HCT116 (cell line): ENCODE measurements at regions not wholly inside any gene's neighbourhood (a gene's known extent, or its start where the extent isn't known, plus 50 kb on each side); places are given as distances from the start of the nearest gene placed in this dataset.

Source experiments
- ATAC-seq: fragments of 200-7000 bp; cut with Tn5 transposase; 2 replicates; pipeline ENCODE4 v1.9.1; 2020; ENCODE audit warnings: mild to moderate bottlenecking, moderate library complexity
- BruUV-seq: library from RNA; stranded (reverse); fragments of 400-500 nt; replicated peaks from 2 replicates; lab custom pipeline; 2021; lab: Mats Ljungman, UMichigan
- CTCF ChIA-PET: fragments of 300-600 bp; sonication (Branson Sonifier 250); formaldehyde crosslinking; loops from one replicate; lab custom pipeline; 2021; ENCODE audit warnings: antibody characterized with exemption; lab: Charles Lee
- POLR2A ChIA-PET: fragments of 300-600, 350-600 bp; sonication (Branson Sonifier 250); formaldehyde crosslinking; loops from one replicate; lab custom pipeline; 2021; ENCODE audit warnings: antibody characterized with exemption; lab: Charles Lee
- RAD21 ChIA-PET, 2 experiments: fragments of 300-600 bp; sonication (Branson Sonifier 250); formaldehyde crosslinking; loops; one replicate each; lab custom pipeline; 2023; ENCODE audit warnings: low total read pairs in 2 of 2; ENCODE audit not compliant: uncharacterized antibody in 2 of 2, unreplicated experiment in 2 of 2, low non-redundant PET in 1 of 2; lab: Charles Lee
- DNase-seq: peaks from one replicate; pipeline ENCODE4 v3.0.0-alpha.2; 2010; ENCODE audit warnings: low read depth, low spot score
- H2AFZ ChIP-seq: fragments of 200-600 bp; shearing (Covaris generic), sonication (generic); 2 replicates; pipeline ENCODE4 v1.6.1; 2017; ENCODE audit warnings: low read depth, mixed run types, mixed read lengths, antibody characterized with exemption, low read length; ENCODE audit not compliant: poor library complexity, severe bottlenecking
- H3K27ac ChIP-seq: 2 replicates; pipeline ENCODE4 v1.5.1; 2012; ENCODE audit warnings: low read depth, low read length
- H3K27me3 ChIP-seq: fragments of 200-600 bp; sonication (generic); 2 replicates; pipeline ENCODE4 v1.6.1; 2016; ENCODE audit warnings: mixed run types, low read length, mixed read lengths; ENCODE audit not compliant: insufficient read depth
- H3K36me3 ChIP-seq, 2 experiments: fragments of 200-500 bp in 1 of 2; fragments of 200-600 bp in 1 of 2; sonication (Bioruptor generic) in 1 of 2; sonication (generic) in 1 of 2; 2 replicates each; pipeline versions ENCODE4 v1.5.1 to v1.6.1; 2014 to 2016; ENCODE audit warnings: low read length in 2 of 2, inconsistent platforms in 1 of 2, mixed read lengths in 1 of 2, mixed run types in 1 of 2; ENCODE audit not compliant: insufficient read depth in 2 of 2, control insufficient read depth in 1 of 2
- H3K4me1 ChIP-seq, 2 experiments: fragments of 200-600 bp in 1 of 2; sonication (generic) in 1 of 2; 2 replicates each; pipeline versions ENCODE4 v1.5.1 to v1.6.1; 2012 to 2017; ENCODE audit warnings: low read length in 2 of 2, inconsistent platforms in 1 of 2, mild to moderate bottlenecking in 1 of 2, mixed read lengths in 1 of 2, mixed run types in 1 of 2, moderate library complexity in 1 of 2; ENCODE audit not compliant: insufficient read depth in 2 of 2, control insufficient read depth in 1 of 2
- H3K4me2 ChIP-seq: fragments of 200-600 bp; sonication (generic); 2 replicates; pipeline ENCODE4 v1.6.1; 2017; ENCODE audit warnings: mixed run types, low read length, mixed read lengths
- H3K4me3 ChIP-seq, 2 experiments: fragments of 200-600 bp in 1 of 2; sonication (generic) in 1 of 2; replicated peaks in 1 of 2; 2 replicates each; pipeline ENCODE4 v1.5.1; 2011 to 2016; ENCODE audit warnings: low read length in 2 of 2, control low read depth in 1 of 2, low read depth in 1 of 2, mild to moderate bottlenecking in 1 of 2, mixed read lengths in 1 of 2, mixed run types in 1 of 2
- H3K79me2 ChIP-seq: fragments of 200-600 bp; sonication (generic); 2 replicates; pipeline ENCODE4 v1.6.1; 2017; ENCODE audit warnings: mild to moderate bottlenecking, mixed run types, low read length, moderate library complexity, mixed read lengths; ENCODE audit not compliant: insufficient read depth
- H3K9ac ChIP-seq: fragments of 200-600 bp; sonication (generic); 2 replicates; pipeline ENCODE4 v1.6.1; 2016; ENCODE audit warnings: low read length, mixed read lengths
- H3K9me2 ChIP-seq: fragments of 200-600 bp; sonication (generic), shearing (Covaris generic); 2 replicates; pipeline ENCODE4 v1.6.1; 2017; ENCODE audit warnings: mixed run types, mild to moderate bottlenecking, moderate library complexity; ENCODE audit not compliant: insufficient read depth
- H3K9me3 ChIP-seq, 2 experiments: fragments of 200-500 bp in 1 of 2; fragments of 200-600 bp in 1 of 2; sonication (Bioruptor generic) in 1 of 2; sonication (generic) in 1 of 2; 2 replicates each; pipeline ENCODE4 v1.6.1; 2014 to 2017; ENCODE audit warnings: low read length in 2 of 2, mixed read lengths in 2 of 2, inconsistent platforms in 1 of 2, low read depth in 1 of 2, mild to moderate bottlenecking in 1 of 2, mixed run types in 1 of 2, moderate library complexity in 1 of 2; ENCODE audit not compliant: control insufficient read depth in 1 of 2, insufficient read depth in 1 of 2
- H4K20me1 ChIP-seq: fragments of 200-600 bp; sonication (generic), shearing (Covaris generic); 2 replicates; pipeline ENCODE4 v1.6.1; 2017; ENCODE audit warnings: mixed run types, mild to moderate bottlenecking, moderate library complexity; ENCODE audit not compliant: insufficient read depth
- CEBPB ChIP-seq: IDR thresholded peaks from 2 replicates; pipeline ENCODE4 v1.6.1; 2012; ENCODE audit warnings: low read depth
- ELF1 ChIP-seq: IDR thresholded peaks from 2 replicates; pipeline ENCODE4 v1.6.1; 2012; ENCODE audit warnings: low read depth, borderline replicate concordance
- EZH2 ChIP-seq: fragments of 200-600 bp; sonication (generic); IDR thresholded peaks from 2 replicates; pipeline ENCODE4 v1.6.1; 2017; ENCODE audit warnings: antibody characterized with exemption, mixed run types
- FOSL1 ChIP-seq: IDR thresholded peaks from 2 replicates; pipeline ENCODE4 v1.6.1; 2012; ENCODE audit warnings: low read depth
- RAD21 ChIP-seq: IDR thresholded peaks from 2 replicates; pipeline ENCODE4 v1.6.1; 2012; ENCODE audit warnings: low read depth, mild to moderate bottlenecking
- SP1 ChIP-seq: IDR thresholded peaks from 2 replicates; pipeline ENCODE4 v1.6.1; 2012; ENCODE audit warnings: low read depth
- ZNF274 ChIP-seq: fragments of 200-500 bp; sonication (Bioruptor generic); IDR thresholded peaks from 2 replicates; pipeline ENCODE4 v1.6.1; 2014; ENCODE audit warnings: mild to moderate bottlenecking, low read depth, low read length, inconsistent platforms
- intact Hi-C: fragments of 100-400 bp; cut with micrococcal nuclease; formaldehyde crosslinking; loops from 2 replicates; pipeline ENCODE4 v1.10.0; 2022
- TF ChIP-seq, protein P1 (sequence below), 3 experiments: fragments of 200-600 bp in 1 of 3; sonication (generic) in 1 of 3; IDR thresholded peaks in 2 of 3; conservative IDR thresholded peaks in 1 of 3; 2 replicates each; pipeline ENCODE4 v1.5.1; 2012 to 2017; ENCODE audit warnings: low read depth in 2 of 3, low read length in 2 of 3, antibody characterized with exemption in 1 of 3, borderline replicate concordance in 1 of 3, control low read depth in 1 of 3, mild to moderate bottlenecking in 1 of 3, mixed read lengths in 1 of 3, mixed run types in 1 of 3, moderate library complexity in 1 of 3; ENCODE audit not compliant: insufficient read depth in 1 of 3
- TF ChIP-seq, protein P2 (sequence below): IDR thresholded peaks from 2 replicates; pipeline ENCODE4 v1.6.1; 2012
- TF ChIP-seq, protein P3 (sequence below): IDR thresholded peaks from 2 replicates; pipeline ENCODE4 v1.6.1; 2012

DNA sequence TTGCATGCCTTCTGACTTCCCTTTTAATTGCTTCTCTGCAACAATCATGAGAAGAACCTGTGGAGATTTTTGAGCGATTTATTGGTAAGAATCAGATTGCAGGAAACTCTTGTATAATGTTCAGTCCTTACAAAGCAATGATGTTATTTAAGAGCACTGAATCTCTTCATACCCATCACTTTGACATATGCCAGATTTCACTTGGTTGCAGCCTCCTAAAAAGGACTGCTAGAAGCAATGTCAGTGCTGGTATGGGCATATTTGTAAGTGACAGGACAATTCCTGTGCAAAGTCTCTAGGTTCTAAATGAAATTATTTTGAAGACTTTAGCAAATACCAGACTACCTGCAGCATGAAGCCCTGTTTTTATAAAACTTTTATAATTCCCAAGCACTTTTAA lies 2272.7 kb upstream of the WWC1 start:
- Histone ChIP-seq H3K9me2 (no peaks in the 10 kb centered on the region), H3K36me3 (no peaks in the 10 kb centered on the region), H3K9me3 (peaks cover 10 to 22% of the 10 kb centered on the region in 2 experiments; a peak in 2 of 4 replicates), H2AFZ (no peak overlapping the region), H4K20me1 (no peaks in the 10 kb centered on the region), H3K27me3 (no peaks in the 10 kb centered on the region), H3K79me2 (no peaks in the 10 kb centered on the region), H3K4me2 (no peak overlapping the region), H3K27ac (no peak overlapping the region), H3K9ac (no peak overlapping the region), H3K4me3 (no peak overlapping the region), H3K4me1 (no peaks in the 10 kb centered on the region)
- no TSS peak for BruUV-seq
- intact Hi-C loops: no loop called here
- ChIA-PET CTCF (no interaction called here), RAD21 (no interaction called here), POLR2A (no interaction called here)
- no peak for ATAC-seq
- TF ChIP-seq, protein P1, sequence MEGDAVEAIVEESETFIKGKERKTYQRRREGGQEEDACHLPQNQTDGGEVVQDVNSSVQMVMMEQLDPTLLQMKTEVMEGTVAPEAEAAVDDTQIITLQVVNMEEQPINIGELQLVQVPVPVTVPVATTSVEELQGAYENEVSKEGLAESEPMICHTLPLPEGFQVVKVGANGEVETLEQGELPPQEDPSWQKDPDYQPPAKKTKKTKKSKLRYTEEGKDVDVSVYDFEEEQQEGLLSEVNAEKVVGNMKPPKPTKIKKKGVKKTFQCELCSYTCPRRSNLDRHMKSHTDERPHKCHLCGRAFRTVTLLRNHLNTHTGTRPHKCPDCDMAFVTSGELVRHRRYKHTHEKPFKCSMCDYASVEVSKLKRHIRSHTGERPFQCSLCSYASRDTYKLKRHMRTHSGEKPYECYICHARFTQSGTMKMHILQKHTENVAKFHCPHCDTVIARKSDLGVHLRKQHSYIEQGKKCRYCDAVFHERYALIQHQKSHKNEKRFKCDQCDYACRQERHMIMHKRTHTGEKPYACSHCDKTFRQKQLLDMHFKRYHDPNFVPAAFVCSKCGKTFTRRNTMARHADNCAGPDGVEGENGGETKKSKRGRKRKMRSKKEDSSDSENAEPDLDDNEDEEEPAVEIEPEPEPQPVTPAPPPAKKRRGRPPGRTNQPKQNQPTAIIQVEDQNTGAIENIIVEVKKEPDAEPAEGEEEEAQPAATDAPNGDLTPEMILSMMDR (IDR thresholded peaks at IDR 0.05 in 2 of 3, conservative IDR thresholded peaks at IDR 0.05 in 1 of 3; ENCODE audit: borderline replicate concordance in 1 of 3, insufficient read depth in 1 of 3, low read depth in 2 of 3, low read length in 2 of 3): no peak
- no peak for TF ChIP-seq EZH2
- TF ChIP-seq, protein P2, sequence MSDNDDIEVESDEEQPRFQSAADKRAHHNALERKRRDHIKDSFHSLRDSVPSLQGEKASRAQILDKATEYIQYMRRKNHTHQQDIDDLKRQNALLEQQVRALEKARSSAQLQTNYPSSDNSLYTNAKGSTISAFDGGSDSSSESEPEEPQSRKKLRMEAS: no peak
- TF ChIP-seq, protein P3, sequence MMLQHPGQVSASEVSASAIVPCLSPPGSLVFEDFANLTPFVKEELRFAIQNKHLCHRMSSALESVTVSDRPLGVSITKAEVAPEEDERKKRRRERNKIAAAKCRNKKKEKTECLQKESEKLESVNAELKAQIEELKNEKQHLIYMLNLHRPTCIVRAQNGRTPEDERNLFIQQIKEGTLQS: no peak
- TF ChIP-seq ZNF274: no peak
- TF ChIP-seq CEBPB: no peak
- TF ChIP-seq SP1: no peak
- TF ChIP-seq ELF1: no peak
- no peak for DNase-seq

DNA sequence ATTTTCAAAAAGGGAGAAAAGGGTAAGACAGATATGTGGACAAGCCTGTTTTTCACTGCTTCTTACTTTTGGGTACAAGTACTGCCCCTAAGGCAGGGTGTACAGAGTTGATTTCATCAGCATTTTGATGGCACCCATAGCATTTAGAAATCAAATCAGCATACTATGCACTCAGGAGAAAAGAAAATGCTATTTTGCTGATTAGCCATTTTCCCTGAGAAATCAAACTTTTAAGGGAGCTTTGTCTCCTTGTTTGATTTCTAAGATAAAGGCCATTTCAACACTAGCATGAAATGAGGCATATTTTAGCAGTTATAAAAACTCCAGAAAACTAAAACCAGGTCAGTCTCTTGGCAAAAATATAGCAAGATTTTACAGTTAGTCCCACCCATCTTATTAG lies 2269.4 kb upstream of the WWC1 start:
- TF ChIP-seq EZH2 (no peak), FOSL1 (no peak), RAD21 (no peak)
- TF ChIP-seq, protein P2: no peak
- TF ChIP-seq, all 23 proteins: peak for 0
- no peaks in the 10 kb centered on the region for H4K20me1 ChIP-seq
- H3K4me3 ChIP-seq: no peak overlapping the region
- no peaks in the 10 kb centered on the region for H3K4me1 ChIP-seq
- ChIA-PET CTCF (no interaction called here), RAD21 (no interaction called here), POLR2A (no interaction called here)
- no peak overlapping the region for H2AFZ ChIP-seq
- no peaks in the 10 kb centered on the region for H3K79me2 ChIP-seq
- no peaks in the 10 kb centered on the region for H3K36me3 ChIP-seq
- peaks cover 7 to 14% of the 10 kb centered on the region in 2 experiments; a peak in 2 of 4 replicates for H3K9me3 ChIP-seq
- intact Hi-C loops: no loop called here
- H3K9ac ChIP-seq: no peak overlapping the region
- H3K9me2 ChIP-seq: no peaks in the 10 kb centered on the region
- ATAC-seq (no peak), DNase-seq (no peak)
- no peak overlapping the region for H3K27ac ChIP-seq
- no TSS peak for BruUV-seq
- no peak overlapping the region for H3K4me2 ChIP-seq
- no peaks in the 10 kb centered on the region for H3K27me3 ChIP-seq
